CD4-positive, alpha-beta memory T cell (primary cell): ENCODE measurements at regions not wholly inside any gene's neighbourhood (a gene's known extent, or its start where the extent isn't known, plus 50 kb on each side); places are given as distances from the start of the nearest gene placed in this dataset.

Source experiments
- CTCF ChIA-PET: fragments of 350-600 bp; sonication (Branson Sonifier 250); formaldehyde crosslinking; loops from one replicate; lab custom pipeline; 2021; ENCODE audit warnings: inconsistent platforms; ENCODE audit not compliant: partially characterized antibody; lab: Charles Lee
- POLR2A ChIA-PET: fragments of 350-600 bp; sonication (Branson Sonifier 250); formaldehyde crosslinking; loops from one replicate; lab custom pipeline; 2021; ENCODE audit not compliant: partially characterized antibody; lab: Charles Lee
- DNase-seq, 5 donors: peaks; one replicate each; pipeline versions ENCODE4 v3.0.0 to v3.0.0-alpha.2; 2020 to 2022; ENCODE audit warnings: mixed read lengths in 1 of 5
- H3K27ac ChIP-seq: one replicate; pipeline ENCODE4 v1.7.0; 2013; ENCODE audit warnings: low read depth, low read length
- H3K27me3 ChIP-seq: 2 replicates; pipeline ENCODE4 v1.7.0; 2013; ENCODE audit warnings: mild to moderate bottlenecking, low read length, moderate library complexity; ENCODE audit not compliant: insufficient read depth
- H3K36me3 ChIP-seq: 2 replicates; pipeline ENCODE4 v1.7.0; 2013; ENCODE audit warnings: mild to moderate bottlenecking, low read length, moderate library complexity; ENCODE audit not compliant: insufficient read depth
- H3K4me1 ChIP-seq: 2 replicates; pipeline ENCODE4 v1.7.0; 2013; ENCODE audit warnings: mild to moderate bottlenecking, low read length, moderate library complexity; ENCODE audit not compliant: insufficient read depth
- H3K4me3 ChIP-seq, 2 donors: one replicate each; pipeline ENCODE4 v1.7.0; 2013; ENCODE audit warnings: low read length in 2 of 2, mild to moderate bottlenecking in 1 of 2
- H3K9me3 ChIP-seq, 2 donors: one replicate each; pipeline ENCODE4 v1.7.0; 2013; ENCODE audit warnings: low read length in 2 of 2, control low read depth in 1 of 2; ENCODE audit not compliant: control insufficient read depth in 1 of 2
- H3K27ac Mint-ChIP-seq, 7 donors: one replicate each; pipeline ENCODE4 v1.8.0; 2020 to 2021; ENCODE audit warnings: mixed read lengths in 7 of 7, mild to moderate bottlenecking in 6 of 7, inconsistent platforms in 3 of 7, moderate library complexity in 3 of 7
- H3K27me3 Mint-ChIP-seq, 2 donors: one replicate each; pipeline ENCODE4 v1.8.0; 2020 to 2021; ENCODE audit warnings: mixed read lengths in 2 of 2
- H3K36me3 Mint-ChIP-seq, 2 donors: one replicate each; pipeline ENCODE4 v1.8.0; 2020 to 2021; ENCODE audit warnings: mixed read lengths in 2 of 2, inconsistent platforms in 1 of 2, mild to moderate bottlenecking in 1 of 2
- H3K4me1 Mint-ChIP-seq, 4 donors: one replicate each; pipeline ENCODE4 v1.8.0; 2020 to 2021; ENCODE audit warnings: mixed read lengths in 4 of 4, mild to moderate bottlenecking in 1 of 4
- H3K4me3 Mint-ChIP-seq, 8 donors: one replicate each; pipeline ENCODE4 v1.8.0; 2020 to 2021; ENCODE audit warnings: mixed read lengths in 8 of 8, mild to moderate bottlenecking in 7 of 8, moderate library complexity in 6 of 8, inconsistent platforms in 3 of 8
- H3K9me3 Mint-ChIP-seq, 8 donors: one replicate each; pipeline ENCODE4 v1.8.0; 2020 to 2021; ENCODE audit warnings: mixed read lengths in 8 of 8, mild to moderate bottlenecking in 5 of 8, inconsistent platforms in 3 of 8, moderate library complexity in 1 of 8
- intact Hi-C: fragments of 100-400 bp; cut with micrococcal nuclease; formaldehyde crosslinking; loops from one replicate; pipeline ENCODE4 v1.15.1; 2023

GRCh38 chr9:108545436-108545835, 310.4 kb downstream of the ACTL7B start:
- no peak overlapping the region for H3K27ac ChIP-seq
- Mint-ChIP-seq H3K27ac (no peak overlapping the region), H3K9me3 (peaks cover 0 to 3% (median 0%) of the 10 kb centered on the region in 8 donors), H3K36me3 (no peaks in the 10 kb centered on the region), H3K27me3 (no peaks in the 10 kb centered on the region), H3K4me1 (no peaks in the 10 kb centered on the region), H3K4me3 (no peak overlapping the region)
- H3K4me3 ChIP-seq, result no peak overlapping the region
- H3K9me3 ChIP-seq, result no peaks in the 10 kb centered on the region
- intact Hi-C loops, result no loop called here
- no peaks in the 10 kb centered on the region for H3K4me1 ChIP-seq
- POLR2A ChIA-PET, result no interaction called here
- DNase-seq, result no peak
- CTCF ChIA-PET, result no interaction called here
- H3K27me3 ChIP-seq, result no peaks in the 10 kb centered on the region
- no peaks in the 10 kb centered on the region for H3K36me3 ChIP-seq

GRCh38 chr9:108544866-108545265, 310.9 kb downstream of the ACTL7B start:
- DNase-seq, result no peak
- no peaks in the 10 kb centered on the region for H3K4me1 Mint-ChIP-seq
- no peaks in the 10 kb centered on the region for H3K36me3 Mint-ChIP-seq
- no peaks in the 10 kb centered on the region for H3K9me3 ChIP-seq
- H3K4me3 ChIP-seq, result no peak overlapping the region
- no peaks in the 10 kb centered on the region for H3K27me3 ChIP-seq
- no peak overlapping the region for H3K4me3 Mint-ChIP-seq
- no peaks in the 10 kb centered on the region for H3K36me3 ChIP-seq
- H3K27ac Mint-ChIP-seq, result no peak overlapping the region
- H3K27ac ChIP-seq, result no peak overlapping the region
- no peaks in the 10 kb centered on the region for H3K4me1 ChIP-seq
- CTCF ChIA-PET, result no interaction called here
- H3K27me3 Mint-ChIP-seq, result no peaks in the 10 kb centered on the region
- peaks cover 0 to 3% (median under 1%) of the 10 kb centered on the region in 8 donors for H3K9me3 Mint-ChIP-seq
- POLR2A ChIA-PET, result no interaction called here
- intact Hi-C loops, result no loop called here

GRCh38 chr9:108543251-108543778, 312.5 kb downstream of the ACTL7B start:
- ChIA-PET CTCF (no interaction called here), POLR2A (no interaction called here)
- no peaks in the 10 kb centered on the region for H3K27me3 Mint-ChIP-seq
- intact Hi-C loops, result no loop called here
- H3K4me3 ChIP-seq, result no peak overlapping the region
- no peak overlapping the region for H3K4me3 Mint-ChIP-seq
- no peak overlapping the region for H3K27ac Mint-ChIP-seq
- DNase-seq, result no peak
- H3K9me3 Mint-ChIP-seq, result peaks cover 0 to 6% (median 2%) of the 10 kb centered on the region in 8 donors
- H3K27ac ChIP-seq, result no peak overlapping the region
- no peaks in the 10 kb centered on the region for H3K9me3 ChIP-seq
- no peaks in the 10 kb centered on the region for H3K4me1 ChIP-seq
- no peaks in the 10 kb centered on the region for H3K36me3 ChIP-seq
- no peaks in the 10 kb centered on the region for H3K36me3 Mint-ChIP-seq
- no peaks in the 10 kb centered on the region for H3K4me1 Mint-ChIP-seq
- H3K27me3 ChIP-seq, result no peaks in the 10 kb centered on the region

- intact Hi-C loops, result no loop called here
- no peak overlapping the region for H3K27ac ChIP-seq
- ChIA-PET POLR2A (no interaction called here), CTCF (no interaction called here)
- H3K27me3 ChIP-seq, result no peaks in the 10 kb centered on the region
- Mint-ChIP-seq H3K27ac (no peak overlapping the region), H3K9me3 (peaks cover 0 to 10% (median 3%) of the 10 kb centered on the region in 8 donors), H3K4me3 (no peak overlapping the region), H3K36me3 (no peaks in the 10 kb centered on the region), H3K4me1 (no peaks in the 10 kb centered on the region), H3K27me3 (peaks cover 0 to 2% of the 10 kb centered on the region in 2 donors)
- H3K9me3 ChIP-seq, result no peaks in the 10 kb centered on the region
- no peak for DNase-seq
- H3K4me1 ChIP-seq, result no peaks in the 10 kb centered on the region
- no peaks in the 10 kb centered on the region for H3K36me3 ChIP-seq
- no peak overlapping the region for H3K4me3 ChIP-seq
Observed at GRCh38 chr9:108537756-108538155, 318.0 kb downstream of the ACTL7B start.

GRCh38 chr9:108536836-108537601, 318.8 kb downstream of the ACTL7B start:
- H3K27me3 Mint-ChIP-seq, result peaks cover 0 to 2% of the 10 kb centered on the region in 2 donors

GRCh38 chr9:108535526-108535925, 320.3 kb downstream of the ACTL7B start:
- H3K27me3 ChIP-seq, result no peaks in the 10 kb centered on the region
- no peaks in the 10 kb centered on the region for H3K36me3 ChIP-seq
- Mint-ChIP-seq H3K27me3 (peaks cover 0 to 2% of the 10 kb centered on the region in 2 donors), H3K4me1 (no peaks in the 10 kb centered on the region), H3K27ac (no peak overlapping the region), H3K4me3 (no peak overlapping the region), H3K9me3 (peaks cover 0 to 10% (median 4%) of the 10 kb centered on the region in 8 donors), H3K36me3 (no peaks in the 10 kb centered on the region)
- DNase-seq, result no peak
- ChIA-PET POLR2A (no interaction called here), CTCF (interaction anchor here (1.1 to 1.2 kb wide), 2 partner anchors 21 to 35 kb away, joined by 3 read pairs; no protein-coding TSS in a partner anchor)
- no peak overlapping the region for H3K4me3 ChIP-seq
- H3K4me1 ChIP-seq, result no peaks in the 10 kb centered on the region
- no peak overlapping the region for H3K27ac ChIP-seq
- intact Hi-C loops, result no loop called here
- H3K9me3 ChIP-seq, result no peaks in the 10 kb centered on the region

More at GRCh38 chr9:108536836-108537601, 318.8 kb downstream of the ACTL7B start:
- Mint-ChIP-seq H3K4me1 (no peaks in the 10 kb centered on the region), H3K4me3 (no peak overlapping the region), H3K27ac (no peak overlapping the region), H3K36me3 (no peaks in the 10 kb centered on the region), H3K9me3 (peaks cover 0 to 10% (median 3%) of the 10 kb centered on the region in 8 donors)
- intact Hi-C loops, result no loop called here
- DNase-seq, result no peak
- CTCF ChIA-PET, result no interaction called here
- Histone ChIP-seq H3K4me3 (no peak overlapping the region), H3K27ac (no peak overlapping the region), H3K36me3 (no peaks in the 10 kb centered on the region), H3K4me1 (no peaks in the 10 kb centered on the region), H3K9me3 (no peaks in the 10 kb centered on the region), H3K27me3 (no peaks in the 10 kb centered on the region)
- POLR2A ChIA-PET, result no interaction called here

GRCh38 chr9:108534741-108535140, 321.0 kb downstream of the ACTL7B start:
- Mint-ChIP-seq H3K4me1 (no peaks in the 10 kb centered on the region), H3K27ac (no peak overlapping the region), H3K9me3 (peaks cover 0 to 9% (median 4%) of the 10 kb centered on the region in 8 donors), H3K27me3 (peaks cover 0 to 2% of the 10 kb centered on the region in 2 donors), H3K4me3 (no peak overlapping the region), H3K36me3 (no peaks in the 10 kb centered on the region)
- Histone ChIP-seq H3K9me3 (no peaks in the 10 kb centered on the region), H3K36me3 (no peaks in the 10 kb centered on the region), H3K27ac (no peak overlapping the region), H3K27me3 (no peaks in the 10 kb centered on the region), H3K4me1 (no peaks in the 10 kb centered on the region), H3K4me3 (no peak overlapping the region)
- DNase-seq, result no peak
- ChIA-PET CTCF (interaction anchor here (1.2 kb wide), 1 partner anchor 22 kb away, joined by 3 read pairs; no protein-coding TSS in a partner anchor), POLR2A (no interaction called here)
- intact Hi-C loops, result no loop called here
